Calu3 (cell line): ENCODE measurements at regions not wholly inside any gene's neighbourhood (a gene's known extent, or its start where the extent isn't known, plus 50 kb on each side); places are given as distances from the start of the nearest gene placed in this dataset.

Experiments
- BruUV-seq: library from RNA; stranded (reverse); fragments of 400-500 nt; replicated peaks from 2 replicates; lab custom pipeline; 2021; lab: Mats Ljungman, UMichigan
- CTCF ChIA-PET: fragments of 300-600 bp; sonication (Branson Sonifier 250); formaldehyde crosslinking; loops from one replicate; lab custom pipeline; 2022; ENCODE audit warnings: antibody characterized with exemption; lab: Charles Lee
- DNase-seq: peaks from one replicate; pipeline ENCODE4 v3.0.0; 2022
- H3K27ac Mint-ChIP-seq: one replicate; pipeline ENCODE4 v1.8.0; 2022; ENCODE audit warnings: mixed read lengths; ENCODE audit not compliant: unreplicated experiment
- H3K27me3 Mint-ChIP-seq: one replicate; pipeline ENCODE4 v1.8.0; 2022; ENCODE audit warnings: mixed read lengths; ENCODE audit not compliant: unreplicated experiment
- H3K36me3 Mint-ChIP-seq: one replicate; pipeline ENCODE4 v1.8.0; 2022; ENCODE audit warnings: mild to moderate bottlenecking, moderate library complexity, mixed read lengths; ENCODE audit not compliant: insufficient read depth, unreplicated experiment
- H3K4me1 Mint-ChIP-seq: one replicate; pipeline ENCODE4 v1.8.0; 2022; ENCODE audit warnings: mild to moderate bottlenecking, low read depth, mixed read lengths; ENCODE audit not compliant: unreplicated experiment
- H3K4me3 Mint-ChIP-seq: one replicate; pipeline ENCODE4 v1.8.0; 2022; ENCODE audit warnings: mild to moderate bottlenecking, low read depth, moderate library complexity, mixed read lengths; ENCODE audit not compliant: unreplicated experiment
- H3K9me3 Mint-ChIP-seq: one replicate; pipeline ENCODE4 v1.8.0; 2022; ENCODE audit warnings: low read depth, mixed read lengths; ENCODE audit not compliant: unreplicated experiment
- intact Hi-C: fragments of 100-400 bp; cut with micrococcal nuclease; formaldehyde crosslinking; loops from one replicate; pipeline ENCODE4 v1.10.0; 2022; ENCODE audit not compliant: unreplicated experiment
- TF ChIP-seq, protein P1 (sequence below): fragments of 200-600 bp; IDR thresholded peaks from one replicate; pipeline ENCODE4 v1.8.0; 2022; ENCODE audit warnings: antibody characterized with exemption; ENCODE audit not compliant: unreplicated experiment

DNA sequence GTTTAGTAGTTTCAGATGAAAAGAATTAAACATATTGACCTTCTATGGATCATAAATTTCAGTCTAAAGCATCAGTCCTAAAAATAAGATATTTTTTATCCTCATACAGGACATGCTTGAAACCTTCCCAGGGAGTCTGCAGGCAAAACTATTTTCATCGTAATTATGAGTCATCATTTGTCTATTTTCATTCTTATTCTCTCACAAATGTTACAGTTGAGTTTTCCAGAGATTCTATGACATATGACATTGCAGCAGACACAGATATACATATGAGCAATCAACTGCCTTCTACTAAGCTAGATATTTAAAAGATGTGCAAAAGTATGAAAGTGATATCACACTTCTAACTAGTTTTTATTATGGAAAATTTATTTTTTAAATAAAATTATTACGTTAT is 398.0 kb downstream of the MAGEB5 start:
- Mint-ChIP-seq H3K4me1 (no peaks in the 10 kb centered on the region), H3K27ac (no peak overlapping the region), H3K4me3 (no peak overlapping the region), H3K9me3 (peaks cover 4% of the 10 kb centered on the region), H3K27me3 (no peaks in the 10 kb centered on the region), H3K36me3 (no peaks in the 10 kb centered on the region)
- CTCF ChIA-PET = no interaction called here
- BruUV-seq = no TSS peak
- TF ChIP-seq, protein P1, sequence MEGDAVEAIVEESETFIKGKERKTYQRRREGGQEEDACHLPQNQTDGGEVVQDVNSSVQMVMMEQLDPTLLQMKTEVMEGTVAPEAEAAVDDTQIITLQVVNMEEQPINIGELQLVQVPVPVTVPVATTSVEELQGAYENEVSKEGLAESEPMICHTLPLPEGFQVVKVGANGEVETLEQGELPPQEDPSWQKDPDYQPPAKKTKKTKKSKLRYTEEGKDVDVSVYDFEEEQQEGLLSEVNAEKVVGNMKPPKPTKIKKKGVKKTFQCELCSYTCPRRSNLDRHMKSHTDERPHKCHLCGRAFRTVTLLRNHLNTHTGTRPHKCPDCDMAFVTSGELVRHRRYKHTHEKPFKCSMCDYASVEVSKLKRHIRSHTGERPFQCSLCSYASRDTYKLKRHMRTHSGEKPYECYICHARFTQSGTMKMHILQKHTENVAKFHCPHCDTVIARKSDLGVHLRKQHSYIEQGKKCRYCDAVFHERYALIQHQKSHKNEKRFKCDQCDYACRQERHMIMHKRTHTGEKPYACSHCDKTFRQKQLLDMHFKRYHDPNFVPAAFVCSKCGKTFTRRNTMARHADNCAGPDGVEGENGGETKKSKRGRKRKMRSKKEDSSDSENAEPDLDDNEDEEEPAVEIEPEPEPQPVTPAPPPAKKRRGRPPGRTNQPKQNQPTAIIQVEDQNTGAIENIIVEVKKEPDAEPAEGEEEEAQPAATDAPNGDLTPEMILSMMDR = no peak
- no peak for DNase-seq
- intact Hi-C loops = no loop called here

DNA sequence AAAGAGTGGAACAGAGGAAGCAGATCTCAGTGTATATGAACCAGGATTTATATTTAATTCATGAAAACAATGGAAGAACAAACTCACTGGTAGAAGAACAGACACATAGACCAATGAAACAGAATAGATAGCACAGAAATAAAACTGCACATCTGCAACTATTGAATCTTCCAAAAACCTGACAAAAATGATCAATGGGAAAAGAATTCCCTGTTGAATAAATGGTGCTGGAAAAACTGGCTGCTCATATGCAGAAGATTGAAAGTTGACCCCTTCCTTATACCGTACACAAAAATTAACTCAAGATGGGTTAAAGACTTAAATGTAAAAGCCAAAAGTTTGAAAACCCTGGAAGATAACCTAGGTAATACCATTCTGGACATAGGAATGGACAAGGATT is 391.0 kb downstream of the MAGEB5 start:
- intact Hi-C loops = no loop called here
- Mint-ChIP-seq H3K9me3 (peaks cover 5% of the 10 kb centered on the region), H3K27me3 (no peaks in the 10 kb centered on the region), H3K4me1 (no peaks in the 10 kb centered on the region), H3K36me3 (no peaks in the 10 kb centered on the region), H3K27ac (no peak overlapping the region), H3K4me3 (no peak overlapping the region)
- no TSS peak for BruUV-seq
- TF ChIP-seq, protein P1 = no peak
- no peak for DNase-seq
- CTCF ChIA-PET = no interaction called here

DNA sequence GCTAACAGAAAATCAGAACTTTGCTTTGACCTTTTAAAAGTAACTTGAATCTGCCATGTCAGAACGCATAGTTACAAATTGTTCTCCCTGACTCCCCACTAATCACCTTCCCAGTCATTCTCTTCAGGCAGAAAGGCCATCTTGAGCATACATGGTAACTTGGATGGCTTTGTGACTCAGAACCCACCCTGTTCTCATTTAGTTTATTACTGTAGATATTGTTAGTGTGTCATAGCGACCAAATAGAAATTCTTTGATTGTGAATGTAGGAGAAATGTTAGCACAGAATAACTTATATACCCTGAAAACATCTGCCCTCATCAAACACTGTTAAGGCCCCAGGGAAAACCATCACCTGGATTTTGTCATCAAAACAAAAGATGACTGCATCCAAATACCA is 382.0 kb downstream of the MAGEB5 start:
- no peak for DNase-seq
- CTCF ChIA-PET = no interaction called here
- H3K4me3 Mint-ChIP-seq = no peak overlapping the region
- TF ChIP-seq, protein P1 = no peak
- H3K36me3 Mint-ChIP-seq = no peaks in the 10 kb centered on the region
- no TSS peak for BruUV-seq
- H3K27ac Mint-ChIP-seq = no peak overlapping the region
- intact Hi-C loops = no loop called here
- peaks cover 5% of the 10 kb centered on the region for H3K9me3 Mint-ChIP-seq
- H3K27me3 Mint-ChIP-seq = no peaks in the 10 kb centered on the region
- H3K4me1 Mint-ChIP-seq = no peaks in the 10 kb centered on the region

DNA sequence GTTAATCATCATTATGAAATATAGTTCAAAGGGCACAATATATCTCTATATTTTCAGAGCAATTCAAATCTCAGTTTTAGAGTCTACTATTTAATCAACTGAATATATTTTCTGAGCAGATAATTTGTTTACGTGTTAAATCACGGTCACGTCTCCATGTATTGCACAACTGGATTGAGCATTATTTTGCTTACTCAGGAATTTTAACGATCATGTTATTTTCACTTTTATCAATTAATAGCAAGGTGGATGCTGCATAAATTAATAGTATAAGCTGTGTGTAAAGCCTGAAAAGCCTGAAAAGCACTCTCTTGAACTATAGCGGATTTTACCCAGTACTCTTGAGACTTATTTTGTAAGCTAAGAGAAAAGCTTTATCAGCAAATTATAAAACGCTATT is 374.9 kb downstream of the MAGEB5 start:
- Mint-ChIP-seq H3K36me3 (no peaks in the 10 kb centered on the region), H3K27me3 (no peaks in the 10 kb centered on the region), H3K4me1 (no peaks in the 10 kb centered on the region), H3K27ac (no peak overlapping the region), H3K9me3 (peaks cover 2% of the 10 kb centered on the region), H3K4me3 (no peak overlapping the region)
- CTCF ChIA-PET = no interaction called here
- TF ChIP-seq, protein P1 = no peak
- BruUV-seq = no TSS peak
- intact Hi-C loops = no loop called here
- DNase-seq = no peak

DNA sequence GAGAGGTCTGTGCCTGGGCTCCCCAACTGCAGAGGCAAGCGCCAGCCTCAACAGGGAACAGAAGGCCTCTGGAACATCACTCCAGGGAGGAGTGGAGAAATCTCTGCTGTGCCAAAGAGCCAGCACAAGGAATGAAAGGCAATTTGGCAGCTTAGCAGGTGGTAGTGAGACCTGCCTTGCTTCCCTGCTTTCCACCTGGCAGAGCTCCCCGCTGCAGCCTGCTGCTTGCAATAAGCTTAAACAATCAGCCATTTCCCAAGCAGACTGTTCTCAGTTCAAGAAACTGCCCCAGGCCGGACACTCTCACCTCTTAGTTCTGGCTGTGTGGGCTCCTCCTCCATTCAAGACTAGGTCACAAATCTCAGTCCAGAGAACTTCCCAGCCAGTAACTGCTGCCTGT is 370.6 kb downstream of the MAGEB5 start:
- peaks cover 2% of the 10 kb centered on the region for H3K9me3 Mint-ChIP-seq
- no TSS peak for BruUV-seq
- DNase-seq = no peak
- CTCF ChIA-PET = no interaction called here
- H3K27ac Mint-ChIP-seq = no peak overlapping the region
- no peaks in the 10 kb centered on the region for H3K4me1 Mint-ChIP-seq
- TF ChIP-seq, protein P1 = no peak
- H3K36me3 Mint-ChIP-seq = no peaks in the 10 kb centered on the region
- intact Hi-C loops = no loop called here
- H3K27me3 Mint-ChIP-seq = no peaks in the 10 kb centered on the region
- no peak overlapping the region for H3K4me3 Mint-ChIP-seq
